Caco-2 (cell line): ENCODE measurements at regions not wholly inside any gene's neighbourhood (a gene's known extent, or its start where the extent isn't known, plus 50 kb on each side); places are given as distances from the start of the nearest gene placed in this dataset.

Experiments
- BruUV-seq: library from RNA; stranded (reverse); fragments of 400-500 nt; replicated peaks from 2 replicates; lab custom pipeline; 2021; lab: Mats Ljungman, UMichigan
- CTCF ChIA-PET: fragments of 300-600 bp; sonication (Branson Sonifier 250); formaldehyde crosslinking; loops from one replicate; lab custom pipeline; 2022; ENCODE audit warnings: antibody characterized with exemption; lab: Charles Lee
- POLR2A ChIA-PET: fragments of 300-600 bp; sonication (Branson Sonifier 250); formaldehyde crosslinking; loops from one replicate; lab custom pipeline; 2022; ENCODE audit warnings: antibody characterized with exemption; lab: Charles Lee
- DNase-seq, 2 experiments: peaks; one replicate each; pipeline versions ENCODE4 v3.0.0 to v3.0.0-alpha.2; 2020 to 2022
- H3K27me3 ChIP-seq: replicated peaks from 2 replicates; pipeline ENCODE4 v1.6.0; 2011; ENCODE audit warnings: low read length; ENCODE audit not compliant: control insufficient read depth, insufficient read depth
- H3K36me3 ChIP-seq: 2 replicates; pipeline ENCODE4 v1.5.1; 2011; ENCODE audit warnings: low read length; ENCODE audit not compliant: control insufficient read depth, insufficient read depth
- H3K4me1 ChIP-seq: fragments of 250-450 bp; sonication (Bioruptor Pico); 2 replicates; pipeline ENCODE4 v1.5.1; 2020; ENCODE audit warnings: mild to moderate bottlenecking
- H3K4me3 ChIP-seq: 2 replicates; pipeline ENCODE4 v1.5.1; 2011; ENCODE audit warnings: low read depth, mild to moderate bottlenecking, control low read depth, low read length
- H3K9me3 ChIP-seq: fragments of 250-450 bp; sonication (Bioruptor Pico); 2 replicates; pipeline ENCODE4 v1.5.1; 2020; ENCODE audit warnings: mild to moderate bottlenecking, moderate library complexity
- H3K27ac Mint-ChIP-seq: one replicate; pipeline ENCODE4 v1.8.0; 2022; ENCODE audit warnings: mixed read lengths; ENCODE audit not compliant: unreplicated experiment
- H3K27me3 Mint-ChIP-seq: one replicate; pipeline ENCODE4 v1.8.0; 2022; ENCODE audit warnings: mixed read lengths; ENCODE audit not compliant: insufficient read depth, unreplicated experiment
- H3K36me3 Mint-ChIP-seq: one replicate; pipeline ENCODE4 v1.8.0; 2022; ENCODE audit warnings: mild to moderate bottlenecking, mixed read lengths; ENCODE audit not compliant: insufficient read depth, unreplicated experiment
- H3K4me1 Mint-ChIP-seq: one replicate; pipeline ENCODE4 v1.8.0; 2022; ENCODE audit warnings: low read depth, mixed read lengths; ENCODE audit not compliant: unreplicated experiment
- H3K4me3 Mint-ChIP-seq: one replicate; pipeline ENCODE4 v1.8.0; 2022; ENCODE audit warnings: mild to moderate bottlenecking, moderate library complexity, mixed read lengths; ENCODE audit not compliant: unreplicated experiment
- H3K9me3 Mint-ChIP-seq: one replicate; pipeline ENCODE4 v1.8.0; 2022; ENCODE audit warnings: mixed read lengths; ENCODE audit not compliant: unreplicated experiment
- CTCF ChIP-seq, 2 experiments: fragments of 200-600 bp in 1 of 2; IDR thresholded peaks; 1 replicate in 1 of 2; 2 replicates in 1 of 2; pipeline versions ENCODE4 v1.5.1 to v1.8.0; 2011 to 2022; ENCODE audit warnings: antibody characterized with exemption in 1 of 2, control low read depth in 1 of 2, inconsistent platforms in 1 of 2, low read depth in 1 of 2, low read length in 1 of 2, mild to moderate bottlenecking in 1 of 2, moderate library complexity in 1 of 2; ENCODE audit not compliant: insufficient read depth in 1 of 2, severe bottlenecking in 1 of 2, unreplicated experiment in 1 of 2
- intact Hi-C: fragments of 100-400 bp; cut with micrococcal nuclease; formaldehyde crosslinking; loops from one replicate; pipeline ENCODE4 v1.10.0; 2022; ENCODE audit not compliant: unreplicated experiment

- ChIA-PET CTCF (no interaction called here), POLR2A (no interaction called here)
- peak in 1 of 2 experiments; percentile 21 for DNase-seq
- no peaks in the 10 kb centered on the region for H3K27me3 Mint-ChIP-seq
- Histone ChIP-seq H3K4me3 (no peak overlapping the region), H3K9me3 (peaks cover 18% of the 10 kb centered on the region), H3K27me3 (no peaks in the 10 kb centered on the region), H3K4me1 (peaks cover 5% of the 10 kb centered on the region; the same call in 1 of the 2 replicates), H3K36me3 (no peaks in the 10 kb centered on the region)
- no peaks in the 10 kb centered on the region for H3K36me3 Mint-ChIP-seq
- H3K4me1 Mint-ChIP-seq = peaks cover 9% of the 10 kb centered on the region
- no TSS peak for BruUV-seq
- intact Hi-C loops = no loop called here
- peaks cover 29% of the 10 kb centered on the region for H3K9me3 Mint-ChIP-seq
- peak overlapping the region; percentile 5 for H3K27ac Mint-ChIP-seq
- no peak overlapping the region for H3K4me3 Mint-ChIP-seq
- no peak for TF ChIP-seq CTCF (IDR thresholded peaks at IDR 0.05; ENCODE audit: insufficient read depth in 1 of 2, low read depth in 1 of 2, low read length in 1 of 2, severe bottlenecking in 1 of 2, unreplicated experiment in 1 of 2)
These were observed 216.5 kb downstream of the EFNB2 start for GRCh38 chr13:106318941-106319411.

GRCh38 chr13:106314417-106314816 lies 221.0 kb downstream of the EFNB2 start:
- H3K36me3 Mint-ChIP-seq = no peaks in the 10 kb centered on the region
- CTCF ChIA-PET = no interaction called here
- H3K36me3 ChIP-seq = no peaks in the 10 kb centered on the region
- no peaks in the 10 kb centered on the region for H3K27me3 Mint-ChIP-seq
- H3K27me3 ChIP-seq = no peaks in the 10 kb centered on the region
- no TSS peak for BruUV-seq
- POLR2A ChIA-PET = no interaction called here
- intact Hi-C loops = no loop called here
- H3K4me3 Mint-ChIP-seq = no peak overlapping the region
- TF ChIP-seq CTCF (IDR thresholded peaks at IDR 0.05; ENCODE audit: insufficient read depth in 1 of 2, low read depth in 1 of 2, low read length in 1 of 2, severe bottlenecking in 1 of 2, unreplicated experiment in 1 of 2) = no peak
- peaks cover 4% of the 10 kb centered on the region; the same call in 1 of the 2 replicates for H3K4me1 ChIP-seq
- no peak overlapping the region for H3K27ac Mint-ChIP-seq
- no peak for DNase-seq
- peaks cover 9% of the 10 kb centered on the region for H3K4me1 Mint-ChIP-seq
- H3K4me3 ChIP-seq = no peak overlapping the region
- no peaks in the 10 kb centered on the region for H3K9me3 Mint-ChIP-seq
- H3K9me3 ChIP-seq = no peaks in the 10 kb centered on the region

GRCh38 chr13:106311004-106311403 lies 224.5 kb downstream of the EFNB2 start:
- Histone ChIP-seq H3K9me3 (no peaks in the 10 kb centered on the region; the same call in 1 of the 2 replicates), H3K36me3 (no peaks in the 10 kb centered on the region), H3K27me3 (no peaks in the 10 kb centered on the region), H3K4me3 (no peak overlapping the region), H3K4me1 (no peaks in the 10 kb centered on the region)
- TF ChIP-seq CTCF (IDR thresholded peaks at IDR 0.05; ENCODE audit: insufficient read depth in 1 of 2, low read depth in 1 of 2, low read length in 1 of 2, severe bottlenecking in 1 of 2, unreplicated experiment in 1 of 2) = no peak
- no TSS peak for BruUV-seq
- ChIA-PET CTCF (no interaction called here), POLR2A (no interaction called here)
- no peak for DNase-seq
- peaks cover 10% of the 10 kb centered on the region for H3K9me3 Mint-ChIP-seq
- no peak overlapping the region for H3K4me3 Mint-ChIP-seq
- H3K27me3 Mint-ChIP-seq = no peaks in the 10 kb centered on the region
- H3K36me3 Mint-ChIP-seq = no peaks in the 10 kb centered on the region
- intact Hi-C loops = no loop called here
- H3K27ac Mint-ChIP-seq = no peak overlapping the region
- H3K4me1 Mint-ChIP-seq = peaks cover 6% of the 10 kb centered on the region
